Endodermal cell (in vitro differentiated cells): ENCODE measurements at regions not wholly inside any gene's neighbourhood (a gene's known extent, or its start where the extent isn't known, plus 50 kb on each side); places are given as distances from the start of the nearest gene placed in this dataset.
A peak's percentile ranks its signal among the peaks of the same experiment; 100 is the strongest.

ENCODE experiments used
- DNase-seq: peaks from one replicate; pipeline ENCODE4 v3.0.0-alpha.2; 2017
- H3K27ac ChIP-seq: 2 replicates; pipeline ENCODE4 v1.5.1; 2013; ENCODE audit warnings: mild to moderate bottlenecking, low read depth, low read length, moderate library complexity
- H3K27me3 ChIP-seq: 2 replicates; pipeline ENCODE4 v1.6.1; 2013; ENCODE audit warnings: mild to moderate bottlenecking, low read length, moderate library complexity; ENCODE audit not compliant: insufficient read depth, control insufficient read depth, poor library complexity, severe bottlenecking
- H3K36me3 ChIP-seq: 2 replicates; pipeline ENCODE4 v1.7.0; 2013; ENCODE audit warnings: mild to moderate bottlenecking, low read length, moderate library complexity; ENCODE audit not compliant: control insufficient read depth, insufficient read depth
- H3K4me1 ChIP-seq: one replicate; pipeline ENCODE4 v1.7.0; 2013; ENCODE audit warnings: low read length; ENCODE audit not compliant: control insufficient read depth, insufficient read depth
- H3K4me3 ChIP-seq: 2 replicates; pipeline ENCODE4 v1.5.1; 2013; ENCODE audit warnings: mild to moderate bottlenecking, low read length, moderate library complexity
- H3K9ac ChIP-seq: 2 replicates; pipeline ENCODE4 v1.6.1; 2013; ENCODE audit warnings: mild to moderate bottlenecking, low read length, moderate library complexity; ENCODE audit not compliant: poor library complexity, severe bottlenecking; ENCODE audit errors: extremely low read depth
- H3K9me3 ChIP-seq: 2 replicates; pipeline ENCODE4 v1.6.1; 2013; ENCODE audit warnings: mild to moderate bottlenecking, low read length, moderate library complexity; ENCODE audit not compliant: control insufficient read depth
- H3K27ac Mint-ChIP-seq: 2 replicates; pipeline ENCODE4 v1.8.0; 2020; ENCODE audit warnings: mixed read lengths
- H3K27me3 Mint-ChIP-seq: 2 replicates; pipeline ENCODE4 v1.8.0; 2021; ENCODE audit warnings: mild to moderate bottlenecking, mixed read lengths; ENCODE audit not compliant: insufficient read depth
- H3K36me3 Mint-ChIP-seq: 2 replicates; pipeline ENCODE4 v1.8.0; 2020; ENCODE audit warnings: low read depth, mixed read lengths
- H3K4me1 Mint-ChIP-seq: 2 replicates; pipeline ENCODE4 v1.8.0; 2020; ENCODE audit warnings: mixed read lengths
- H3K4me3 Mint-ChIP-seq: 2 replicates; pipeline ENCODE4 v1.8.0; 2020; ENCODE audit warnings: mild to moderate bottlenecking, moderate library complexity, mixed read lengths
- H3K9me3 Mint-ChIP-seq: 2 replicates; pipeline ENCODE4 v1.8.0; 2020; ENCODE audit warnings: mild to moderate bottlenecking, mixed read lengths
- CTCF ChIP-seq: fragments of 200-600 bp; sonication (generic); conservative IDR thresholded peaks from 2 replicates; pipeline ENCODE4 v1.5.0; 2021; ENCODE audit warnings: antibody characterized with exemption, mild to moderate bottlenecking
- WGBS, 2 experiments: methylation state at CpG; one replicate each; pipeline versions ENCODE4 v1.1.5 to v1.1.7; 2013; ENCODE audit warnings: missing lambda C conversion rate in 2 of 2, mixed read lengths in 1 of 2; ENCODE audit not compliant: insufficient coverage in 1 of 2, insufficient read length in 1 of 2; 5-methylcytosine and 5-hydroxymethylcytosine counted together

GRCh38 chr1:191572479-191572878 lies 585.8 kb upstream of the RGS18 start:
- Mint-ChIP-seq H3K9me3 (no peaks in the 10 kb centered on the region), H3K27me3 (no peaks in the 10 kb centered on the region), H3K4me1 (peaks cover 11% of the 10 kb centered on the region), H3K4me3 (no peak overlapping the region), H3K36me3 (no peaks in the 10 kb centered on the region), H3K27ac (no peak overlapping the region)
- TF ChIP-seq CTCF = no peak
- no peaks in the 10 kb centered on the region for H3K27me3 ChIP-seq
- peaks cover 4% of the 10 kb centered on the region for H3K9me3 ChIP-seq
- no peaks in the 10 kb centered on the region for H3K36me3 ChIP-seq
- H3K27ac ChIP-seq = no peak overlapping the region
- H3K9ac ChIP-seq = no peak overlapping the region
- no peak for DNase-seq
- peaks cover 5% of the 10 kb centered on the region for H3K4me1 ChIP-seq
- no peak overlapping the region for H3K4me3 ChIP-seq

- no peak for TF ChIP-seq CTCF
- no peak overlapping the region for H3K27ac ChIP-seq
- H3K27me3 Mint-ChIP-seq = no peaks in the 10 kb centered on the region
- no peak for DNase-seq
- peaks cover 3% of the 10 kb centered on the region for H3K36me3 Mint-ChIP-seq
- H3K4me3 ChIP-seq = no peak overlapping the region
- H3K4me3 Mint-ChIP-seq = no peak overlapping the region
- no peaks in the 10 kb centered on the region for H3K27me3 ChIP-seq
- H3K4me1 Mint-ChIP-seq = peaks cover 11% of the 10 kb centered on the region
- no peak overlapping the region for H3K27ac Mint-ChIP-seq
- peaks cover 5% of the 10 kb centered on the region for H3K4me1 ChIP-seq
- peaks cover 31% of the 10 kb centered on the region for H3K9me3 ChIP-seq
- no peak overlapping the region for H3K9ac ChIP-seq
- WGBS, 2 experiments = 89 to 100% methylated on average over 1 to 3 of the region's 3 CpGs
- H3K36me3 ChIP-seq = peaks cover 17% of the 10 kb centered on the region
- peaks cover 13% of the 10 kb centered on the region for H3K9me3 Mint-ChIP-seq
These were observed 583.1 kb upstream of the RGS18 start for GRCh38 chr1:191575180-191575579.

- Mint-ChIP-seq H3K27ac (no peak overlapping the region), H3K36me3 (peaks cover 6% of the 10 kb centered on the region), H3K4me1 (peaks cover 11% of the 10 kb centered on the region), H3K27me3 (no peaks in the 10 kb centered on the region), H3K9me3 (peaks cover 18% of the 10 kb centered on the region), H3K4me3 (no peak overlapping the region)
- Histone ChIP-seq H3K27me3 (no peaks in the 10 kb centered on the region), H3K9ac (no peak overlapping the region), H3K9me3 (peaks cover 36% of the 10 kb centered on the region), H3K27ac (peak overlapping the region; percentile 16), H3K36me3 (peaks cover 17% of the 10 kb centered on the region), H3K4me1 (peaks cover 5% of the 10 kb centered on the region), H3K4me3 (no peak overlapping the region)
- no peak for TF ChIP-seq CTCF
- no peak for DNase-seq
- 84 to 85% methylated on average over 2 to 3 of the region's 3 CpGs for WGBS, 2 experiments
These were observed 582.5 kb upstream of the RGS18 start for GRCh38 chr1:191575746-191576145.
